ENCODE measurements at regions not wholly inside any gene's neighbourhood (a gene's known extent, or its start where the extent isn't known, plus 50 kb on each side); places are given as distances from the start of the nearest gene placed in this dataset.
"Not testable (repeated sequence)": the region's sequence is repeated elsewhere in the genome, so short reads cannot be mapped to it uniquely, and the experiment has no call there.

- DNase-seq (ENCODE audit: low read depth), result no peak
Measured at GRCh38 chr9:71632776-71633175, 135.5 kb downstream of the CEMIP2 start.

GRCh38 chr9:71630377-71630995, 137.8 kb downstream of the CEMIP2 start:
- no peak for DNase-seq (ENCODE audit: low read depth)

GRCh38 chr9:71629578-71630215, 138.6 kb downstream of the CEMIP2 start:
- no peak for DNase-seq (ENCODE audit: low read depth)

GRCh38 chr9:71628247-71628646, 140.1 kb downstream of the CEMIP2 start:
- DNase-seq (ENCODE audit: low read depth), result no peak

GRCh38 chr9:71627537-71627936, 140.8 kb downstream of the CEMIP2 start:
- DNase-seq (ENCODE audit: low read depth), result no peak

GRCh38 chr9:71626395-71626794, 141.9 kb downstream of the CEMIP2 start:
- no peak for DNase-seq (ENCODE audit: low read depth)

GRCh38 chr9:71624728-71625127, 143.6 kb downstream of the CEMIP2 start:
- no peak for DNase-seq (ENCODE audit: low read depth)

- DNase-seq (ENCODE audit: low read depth), result no peak
Measured at GRCh38 chr9:71620746-71621145, 147.6 kb downstream of the CEMIP2 start.

- no peak for DNase-seq (ENCODE audit: low read depth)
Measured at GRCh38 chr9:71620331-71620730, 148.0 kb downstream of the CEMIP2 start.

- no peak for DNase-seq (ENCODE audit: low read depth)
Measured at GRCh38 chr9:71619926-71620325, 148.4 kb downstream of the CEMIP2 start.

- DNase-seq (ENCODE audit: low read depth), result no peak
Measured at GRCh38 chr9:71614409-71615010, 153.8 kb downstream of the CEMIP2 start.

- DNase-seq (ENCODE audit: low read depth), result no peak
Measured at GRCh38 chr9:71612889-71613288, 155.4 kb downstream of the CEMIP2 start.

- no peak for DNase-seq (ENCODE audit: low read depth)
Measured at GRCh38 chr9:71609448-71609830, 158.9 kb downstream of the CEMIP2 start.

- peak; percentile 50 for DNase-seq (ENCODE audit: low read depth)
Measured at GRCh38 chr9:71608825-71609447, 159.4 kb downstream of the CEMIP2 start.

- DNase-seq (ENCODE audit: low read depth), result no peak
Measured at GRCh38 chr9:71608021-71608420, 160.3 kb downstream of the CEMIP2 start.

- no peak for DNase-seq (ENCODE audit: low read depth)
Measured at GRCh38 chr9:71607461-71607881, 160.8 kb downstream of the CEMIP2 start.

GRCh38 chr9:71604197-71605063, 163.9 kb downstream of the CEMIP2 start:
- DNase-seq (ENCODE audit: low read depth), result peak; percentile 50

GRCh38 chr9:71602652-71603051, 165.7 kb downstream of the CEMIP2 start:
- no peak for DNase-seq (ENCODE audit: low read depth)

- not testable (repeated sequence) for DNase-seq (ENCODE audit: low read depth)
Measured at GRCh38 chr9:71595762-71596161, 172.6 kb downstream of the CEMIP2 start.

GRCh38 chr9:71594541-71594940, 173.8 kb downstream of the CEMIP2 start:
- DNase-seq (ENCODE audit: low read depth), result no peak

- DNase-seq (ENCODE audit: low read depth), result peak; percentile 78
Measured at GRCh38 chr9:71592400-71592799, 175.9 kb downstream of the CEMIP2 start.

GRCh38 chr9:71590362-71590761, 178.0 kb downstream of the CEMIP2 start:
- DNase-seq (ENCODE audit: low read depth), result no peak
